Right lobe of liver (tissue), 6 donors: ENCODE measurements at regions not wholly inside any gene's neighbourhood (a gene's known extent, or its start where the extent isn't known, plus 50 kb on each side); places are given as distances from the start of the nearest gene placed in this dataset.
A peak's percentile ranks its signal among the peaks of the same experiment; 100 is the strongest.

Experiments
- ATAC-seq, 4 donors: fragments of 200-7000 bp; cut with Tn5 transposase; one replicate each; pipeline ENCODE4 v1.9.1; 2020; ENCODE audit warnings: mild to moderate bottlenecking in 4 of 4, moderate library complexity in 4 of 4
- DNase-seq, 3 donors: peaks; one replicate each; pipeline ENCODE4 v3.0.0-alpha.2; 2020
- H3K27ac ChIP-seq, 3 donors: fragments of 200-600 bp; one replicate each; pipeline ENCODE4 v1.8.0; 2022
- H3K27me3 ChIP-seq, 2 donors: fragments of 200-600 bp; one replicate each; pipeline ENCODE4 v1.8.0; 2022
- H3K36me3 ChIP-seq, 4 donors: fragments of 200-600 bp; sonication (generic) in 1 of 4; one replicate each; pipeline versions ENCODE4 v1.5.1 to v1.8.0; 2017 to 2022; ENCODE audit warnings: control low read depth in 1 of 4
- H3K4me1 ChIP-seq, 4 donors: fragments of 200-600 bp; sonication (generic) in 1 of 4; one replicate each; pipeline versions ENCODE4 v1.5.1 to v1.8.0; 2017 to 2022; ENCODE audit warnings: control low read depth in 1 of 4
- H3K4me3 ChIP-seq, 3 donors: fragments of 200-600 bp; one replicate each; pipeline ENCODE4 v1.8.0; 2022
- H3K9me3 ChIP-seq, 4 donors: fragments of 200-600 bp; sonication (generic) in 1 of 4; one replicate each; pipeline versions ENCODE4 v1.5.1 to v1.8.0; 2017 to 2022; ENCODE audit warnings: control low read depth in 1 of 4
- CTCF ChIP-seq, 4 donors: fragments of 200-600 bp in 3 of 4; fragments of 450-650 bp in 1 of 4; IDR thresholded peaks; one replicate each; pipeline versions ENCODE4 v1.5.1 to v1.8.0; 2016 to 2022; ENCODE audit warnings: antibody characterized with exemption in 4 of 4, mild to moderate bottlenecking in 2 of 4
- POLR2A ChIP-seq: fragments of 450-650 bp; IDR thresholded peaks from one replicate; pipeline ENCODE4 v1.6.1; 2017; ENCODE audit warnings: antibody characterized with exemption, mild to moderate bottlenecking
- WGBS: methylation state at CpG from one replicate; pipeline ENCODE4 v1.1.6; 2018; ENCODE audit warnings: low coverage, low lambda C conversion rate; ENCODE audit not compliant: insufficient coverage; ENCODE audit errors: missing lambda C conversion rate; 5-methylcytosine and 5-hydroxymethylcytosine counted together
- intact Hi-C, 2 donors: fragments of 100-400 bp; cut with DNase I; formaldehyde crosslinking; loops; one replicate each; pipeline versions ENCODE4 v1.11.2 to v1.14.1; 2022
- donor health status: DM: no; HTN: yes; CAD: no.
- donor health status: DM: no; HTN: no; CAD: no.
- donor health status: DM: no; HTN: no; CAD: no.
- donor health status: DM: no; HTN: yes; CAD: no.
- donor health status: DM: no; HTN: yes; CAD: no.

- 57% methylated on average over 3 of the region's 5 CpGs for WGBS
- TF ChIP-seq CTCF (IDR thresholded peaks at IDR 0.05): no peak
- TF ChIP-seq POLR2A: no peak
- no peaks in the 10 kb centered on the region for H3K27me3 ChIP-seq
- H3K4me1 ChIP-seq: no peaks in the 10 kb centered on the region
- ATAC-seq (peak in 1 of 4 donors; percentile 12), DNase-seq (no peak)
- no peaks in the 10 kb centered on the region for H3K9me3 ChIP-seq
- intact Hi-C loops: no loop called here
- H3K27ac ChIP-seq: no peak overlapping the region
- H3K4me3 ChIP-seq: no peak overlapping the region
- no peaks in the 10 kb centered on the region for H3K36me3 ChIP-seq
These were observed 101.2 kb downstream of the ERMARD start for GRCh38 chr6:169852504-169853195.

- intact Hi-C loops: no loop called here
- TF ChIP-seq CTCF (IDR thresholded peaks at IDR 0.05) (no peak), POLR2A (no peak)
- DNase-seq (peak in 2 of 3 donors; percentile 44), ATAC-seq (peak; percentile 73 to 86 (median 76))
- Histone ChIP-seq H3K36me3 (no peaks in the 10 kb centered on the region), H3K27ac (no peak overlapping the region), H3K27me3 (no peaks in the 10 kb centered on the region), H3K9me3 (no peaks in the 10 kb centered on the region), H3K4me1 (no peaks in the 10 kb centered on the region), H3K4me3 (no peak overlapping the region)
- 69% methylated on average over 16 of the region's 22 CpGs for WGBS
These were observed 100.5 kb downstream of the ERMARD start for GRCh38 chr6:169851641-169852503.

- no peak overlapping the region for H3K27ac ChIP-seq
- DNase-seq (no peak), ATAC-seq (no peak)
- no peak overlapping the region for H3K4me3 ChIP-seq
- intact Hi-C loops: no loop called here
- no peaks in the 10 kb centered on the region for H3K9me3 ChIP-seq
- H3K4me1 ChIP-seq: no peaks in the 10 kb centered on the region
- no peaks in the 10 kb centered on the region for H3K36me3 ChIP-seq
- TF ChIP-seq CTCF (IDR thresholded peaks at IDR 0.05) (no peak), POLR2A (no peak)
- H3K27me3 ChIP-seq: no peaks in the 10 kb centered on the region
- 80% methylated on average over 3 of the region's 13 CpGs for WGBS
These were observed 99.3 kb downstream of the ERMARD start for GRCh38 chr6:169850746-169851145.

GRCh38 chr6:169850154-169850553 is 98.7 kb downstream of the ERMARD start:
- intact Hi-C loops: no loop called here
- Histone ChIP-seq H3K4me3 (no peak overlapping the region), H3K27ac (no peak overlapping the region), H3K9me3 (no peaks in the 10 kb centered on the region), H3K36me3 (no peaks in the 10 kb centered on the region), H3K4me1 (no peaks in the 10 kb centered on the region), H3K27me3 (no peaks in the 10 kb centered on the region)
- no peak for DNase-seq
- 84% methylated on average over 10 of the region's 10 CpGs for WGBS
- ATAC-seq: no peak
- TF ChIP-seq POLR2A (no peak), CTCF (IDR thresholded peaks at IDR 0.05) (no peak)
